Calu3 (cell line): ENCODE measurements at regions not wholly inside any gene's neighbourhood (a gene's known extent, or its start where the extent isn't known, plus 50 kb on each side); places are given as distances from the start of the nearest gene placed in this dataset.

Experiments
- BruUV-seq: library from RNA; stranded (reverse); fragments of 400-500 nt; replicated peaks from 2 replicates; lab custom pipeline; 2021; lab: Mats Ljungman, UMichigan
- CTCF ChIA-PET: fragments of 300-600 bp; sonication (Branson Sonifier 250); formaldehyde crosslinking; loops from one replicate; lab custom pipeline; 2022; ENCODE audit warnings: antibody characterized with exemption; lab: Charles Lee
- DNase-seq: peaks from one replicate; pipeline ENCODE4 v3.0.0; 2022
- H3K27ac Mint-ChIP-seq: one replicate; pipeline ENCODE4 v1.8.0; 2022; ENCODE audit warnings: mixed read lengths; ENCODE audit not compliant: unreplicated experiment
- H3K27me3 Mint-ChIP-seq: one replicate; pipeline ENCODE4 v1.8.0; 2022; ENCODE audit warnings: mixed read lengths; ENCODE audit not compliant: unreplicated experiment
- H3K36me3 Mint-ChIP-seq: one replicate; pipeline ENCODE4 v1.8.0; 2022; ENCODE audit warnings: mild to moderate bottlenecking, moderate library complexity, mixed read lengths; ENCODE audit not compliant: insufficient read depth, unreplicated experiment
- H3K4me1 Mint-ChIP-seq: one replicate; pipeline ENCODE4 v1.8.0; 2022; ENCODE audit warnings: mild to moderate bottlenecking, low read depth, mixed read lengths; ENCODE audit not compliant: unreplicated experiment
- H3K4me3 Mint-ChIP-seq: one replicate; pipeline ENCODE4 v1.8.0; 2022; ENCODE audit warnings: mild to moderate bottlenecking, low read depth, moderate library complexity, mixed read lengths; ENCODE audit not compliant: unreplicated experiment
- H3K9me3 Mint-ChIP-seq: one replicate; pipeline ENCODE4 v1.8.0; 2022; ENCODE audit warnings: low read depth, mixed read lengths; ENCODE audit not compliant: unreplicated experiment
- CTCF ChIP-seq: fragments of 200-600 bp; IDR thresholded peaks from one replicate; pipeline ENCODE4 v1.8.0; 2022; ENCODE audit warnings: antibody characterized with exemption; ENCODE audit not compliant: unreplicated experiment
- intact Hi-C: fragments of 100-400 bp; cut with micrococcal nuclease; formaldehyde crosslinking; loops from one replicate; pipeline ENCODE4 v1.10.0; 2022; ENCODE audit not compliant: unreplicated experiment

GRCh38 chr17:72425794-72426168, 305.0 kb downstream of the SOX9 start:
- intact Hi-C loops: no loop called here
- H3K4me1 Mint-ChIP-seq: peaks cover 78% of the 10 kb centered on the region
- H3K9me3 Mint-ChIP-seq: no peaks in the 10 kb centered on the region
- DNase-seq: no peak
- peak overlapping the region; percentile 78 for H3K27ac Mint-ChIP-seq
- CTCF ChIA-PET: interaction anchor here (0.9 kb wide), 1 partner anchor 15 kb away, joined by 3 read pairs; no protein-coding TSS in a partner anchor
- no TSS peak for BruUV-seq
- peaks cover 55% of the 10 kb centered on the region for H3K36me3 Mint-ChIP-seq
- H3K4me3 Mint-ChIP-seq: no peak overlapping the region
- no peaks in the 10 kb centered on the region for H3K27me3 Mint-ChIP-seq
- no peak for TF ChIP-seq CTCF

GRCh38 chr17:72426321-72426720, 305.5 kb downstream of the SOX9 start:
- no peak for TF ChIP-seq CTCF
- H3K27ac Mint-ChIP-seq: peak overlapping the region; percentile 78
- TSS peak; percentile 7 for BruUV-seq
- H3K27me3 Mint-ChIP-seq: no peaks in the 10 kb centered on the region
- DNase-seq: no peak
- CTCF ChIA-PET: interaction anchor here (0.9 kb wide), 1 partner anchor 15 kb away, joined by 3 read pairs; no protein-coding TSS in a partner anchor
- intact Hi-C loops: no loop called here
- H3K4me3 Mint-ChIP-seq: no peak overlapping the region
- H3K4me1 Mint-ChIP-seq: peaks cover 78% of the 10 kb centered on the region
- H3K36me3 Mint-ChIP-seq: peaks cover 54% of the 10 kb centered on the region
- H3K9me3 Mint-ChIP-seq: no peaks in the 10 kb centered on the region

- DNase-seq: no peak
- no peak overlapping the region for H3K4me3 Mint-ChIP-seq
- BruUV-seq: no TSS peak
- H3K9me3 Mint-ChIP-seq: no peaks in the 10 kb centered on the region
- intact Hi-C loops: no loop called here
- no peak for TF ChIP-seq CTCF
- peak overlapping the region; percentile 78 for H3K27ac Mint-ChIP-seq
- CTCF ChIA-PET: no interaction called here
- H3K4me1 Mint-ChIP-seq: peaks cover 70% of the 10 kb centered on the region
- H3K27me3 Mint-ChIP-seq: no peaks in the 10 kb centered on the region
- H3K36me3 Mint-ChIP-seq: peaks cover 51% of the 10 kb centered on the region
These were observed 306.3 kb downstream of the SOX9 start for GRCh38 chr17:72426948-72427760.

GRCh38 chr17:72427761-72428109, 306.9 kb downstream of the SOX9 start:
- H3K4me3 Mint-ChIP-seq: no peak overlapping the region
- no TSS peak for BruUV-seq
- TF ChIP-seq CTCF: no peak

More at GRCh38 chr17:72427761-72428109, 306.9 kb downstream of the SOX9 start:
- peak overlapping the region; percentile 78 for H3K27ac Mint-ChIP-seq
- DNase-seq: no peak
- H3K36me3 Mint-ChIP-seq: peaks cover 51% of the 10 kb centered on the region
- intact Hi-C loops: no loop called here
- no peaks in the 10 kb centered on the region for H3K9me3 Mint-ChIP-seq
- no peaks in the 10 kb centered on the region for H3K27me3 Mint-ChIP-seq
- peaks cover 75% of the 10 kb centered on the region for H3K4me1 Mint-ChIP-seq
- CTCF ChIA-PET: interaction anchor here (1.0 to 1.3 kb wide), 2 partner anchors 186 to 306 kb away, joined by 4 read pairs; partner anchors contain the start of gene SOX9
